Hepatocyte (in vitro differentiated cells): ENCODE measurements at regions not wholly inside any gene's neighbourhood (a gene's known extent, or its start where the extent isn't known, plus 50 kb on each side); places are given as distances from the start of the nearest gene placed in this dataset.

Experiments used
- DNase-seq: peaks from one replicate; pipeline ENCODE4 v3.0.0-alpha.2; 2016; ENCODE audit warnings: low spot score
- H2AFZ ChIP-seq: fragments of 200-600 bp; sonication (generic); 2 replicates; pipeline ENCODE4 v1.6.0; 2016; ENCODE audit warnings: antibody characterized with exemption, mild to moderate bottlenecking
- H3K27ac ChIP-seq: fragments of 200-600 bp; sonication (generic); 2 replicates; pipeline ENCODE4 v1.5.1; 2016; ENCODE audit warnings: mild to moderate bottlenecking
- H3K27me3 ChIP-seq: fragments of 200-600 bp; sonication (generic); 2 replicates; pipeline ENCODE4 v1.6.1; 2016
- H3K36me3 ChIP-seq: fragments of 200-600 bp; sonication (generic); replicated peaks from 2 replicates; pipeline ENCODE4 v1.5.1; 2016; ENCODE audit warnings: low read depth; ENCODE audit not compliant: insufficient read depth
- H3K4me1 ChIP-seq: fragments of 200-600 bp; sonication (generic); 2 replicates; pipeline ENCODE4 v1.5.1; 2016; ENCODE audit warnings: mild to moderate bottlenecking, moderate library complexity; ENCODE audit not compliant: insufficient read depth
- H3K4me2 ChIP-seq: fragments of 200-600 bp; sonication (generic); 2 replicates; pipeline ENCODE4 v1.6.0; 2016
- H3K4me3 ChIP-seq: fragments of 200-600 bp; sonication (generic); 2 replicates; pipeline ENCODE4 v1.5.1; 2016; ENCODE audit warnings: mild to moderate bottlenecking
- H3K79me2 ChIP-seq: fragments of 200-600 bp; sonication (generic); 2 replicates; pipeline ENCODE4 v1.6.0; 2017; ENCODE audit warnings: mild to moderate bottlenecking
- H3K9me2 ChIP-seq: fragments of 200-600 bp; sonication (generic); replicated peaks from 2 replicates; pipeline ENCODE4 v1.6.0; 2017; ENCODE audit warnings: mild to moderate bottlenecking; ENCODE audit not compliant: insufficient read depth
- H3K9me3 ChIP-seq: fragments of 200-600 bp; sonication (generic); 2 replicates; pipeline ENCODE4 v1.5.1; 2016; ENCODE audit warnings: low read depth, mild to moderate bottlenecking
- H4K20me1 ChIP-seq: fragments of 200-600 bp; sonication (generic); 2 replicates; pipeline ENCODE4 v1.6.0; 2016; ENCODE audit warnings: mild to moderate bottlenecking; ENCODE audit not compliant: insufficient read depth, poor library complexity, severe bottlenecking
- CTCF ChIP-seq: fragments of 200-600 bp; sonication (generic); IDR thresholded peaks from 2 replicates; pipeline ENCODE4 v1.5.1; 2016; ENCODE audit warnings: antibody characterized with exemption, mild to moderate bottlenecking; ENCODE audit not compliant: poor library complexity
- EZH2 ChIP-seq: fragments of 200-600 bp; sonication (generic); IDR thresholded peaks from 2 replicates; pipeline ENCODE4 v1.6.1; 2016; ENCODE audit warnings: antibody characterized with exemption, mild to moderate bottlenecking, borderline replicate concordance
- EZH2phosphoT487 ChIP-seq: fragments of 200-600 bp; sonication (generic); IDR thresholded peaks from one replicate; pipeline ENCODE4 v1.6.1; 2018; ENCODE audit warnings: antibody characterized with exemption, mild to moderate bottlenecking, low read depth, moderate library complexity; ENCODE audit not compliant: unreplicated experiment, severe bottlenecking
- WGBS: methylation state at CpG from one replicate; pipeline ENCODE4 v1.1.6; 2016; ENCODE audit warnings: low lambda C conversion rate; ENCODE audit errors: missing lambda C conversion rate; 5-methylcytosine and 5-hydroxymethylcytosine counted together

GRCh38 chr6:153425536-153425935, 294.5 kb upstream of the RGS17 start:
- no peak overlapping the region for H3K4me2 ChIP-seq
- TF ChIP-seq CTCF = no peak
- TF ChIP-seq EZH2 = no peak
- no peak for TF ChIP-seq EZH2phosphoT487
- H2AFZ ChIP-seq = no peak overlapping the region
- no peaks in the 10 kb centered on the region for H3K4me1 ChIP-seq
- H3K27ac ChIP-seq = no peak overlapping the region
- no peaks in the 10 kb centered on the region for H3K79me2 ChIP-seq
- 75% methylated on average over 2 of the region's 2 CpGs for WGBS
- no peak overlapping the region for H3K4me3 ChIP-seq
- no peak for DNase-seq
- H3K36me3 ChIP-seq = no peaks in the 10 kb centered on the region
- H3K9me3 ChIP-seq = no peaks in the 10 kb centered on the region
- H3K9me2 ChIP-seq = no peaks in the 10 kb centered on the region
- no peaks in the 10 kb centered on the region for H4K20me1 ChIP-seq
- no peaks in the 10 kb centered on the region for H3K27me3 ChIP-seq

GRCh38 chr6:153424719-153425400, 293.8 kb upstream of the RGS17 start:
- Histone ChIP-seq H4K20me1 (no peaks in the 10 kb centered on the region), H3K9me2 (no peaks in the 10 kb centered on the region), H2AFZ (no peak overlapping the region), H3K9me3 (no peaks in the 10 kb centered on the region), H3K27me3 (no peaks in the 10 kb centered on the region), H3K4me2 (no peak overlapping the region), H3K27ac (no peak overlapping the region), H3K4me1 (no peaks in the 10 kb centered on the region), H3K36me3 (no peaks in the 10 kb centered on the region), H3K4me3 (no peak overlapping the region), H3K79me2 (no peaks in the 10 kb centered on the region)
- 77% methylated on average over 5 of the region's 5 CpGs for WGBS
- TF ChIP-seq EZH2phosphoT487 = no peak
- no peak for TF ChIP-seq CTCF
- TF ChIP-seq EZH2 = no peak
- no peak for DNase-seq

- WGBS = 81% methylated on average over 1 of the region's 1 CpG
- no peak for DNase-seq
- H3K27ac ChIP-seq = no peak overlapping the region
- H3K79me2 ChIP-seq = no peaks in the 10 kb centered on the region
- H3K36me3 ChIP-seq = no peaks in the 10 kb centered on the region
- no peak for TF ChIP-seq EZH2
- no peak for TF ChIP-seq EZH2phosphoT487
- no peak for TF ChIP-seq CTCF
- no peak overlapping the region for H3K4me2 ChIP-seq
- H2AFZ ChIP-seq = no peak overlapping the region
- no peaks in the 10 kb centered on the region for H3K4me1 ChIP-seq
- no peaks in the 10 kb centered on the region for H3K27me3 ChIP-seq
- no peaks in the 10 kb centered on the region for H4K20me1 ChIP-seq
- H3K9me2 ChIP-seq = no peaks in the 10 kb centered on the region
- H3K4me3 ChIP-seq = no peak overlapping the region
- H3K9me3 ChIP-seq = no peaks in the 10 kb centered on the region
These were observed 281.4 kb upstream of the RGS17 start for GRCh38 chr6:153412519-153412918.
